ENCODE measurements at regions not wholly inside any gene's neighbourhood (a gene's known extent, or its start where the extent isn't known, plus 50 kb on each side); places are given as distances from the start of the nearest gene placed in this dataset.
"Not testable (repeated sequence)": the region's sequence is repeated elsewhere in the genome, so short reads cannot be mapped to it uniquely, and the experiment has no call there.

GRCh38 chr6:16823718-16824352 is 62.6 kb upstream of the ATXN1 start:
- no peak for DNase-seq (ENCODE audit: low read depth)

- DNase-seq (ENCODE audit: low read depth) = no peak
Measured at GRCh38 chr6:16822975-16823717, 61.9 kb upstream of the ATXN1 start.

GRCh38 chr6:16822529-16822928 is 61.3 kb upstream of the ATXN1 start:
- DNase-seq (ENCODE audit: low read depth) = no peak

DNA sequence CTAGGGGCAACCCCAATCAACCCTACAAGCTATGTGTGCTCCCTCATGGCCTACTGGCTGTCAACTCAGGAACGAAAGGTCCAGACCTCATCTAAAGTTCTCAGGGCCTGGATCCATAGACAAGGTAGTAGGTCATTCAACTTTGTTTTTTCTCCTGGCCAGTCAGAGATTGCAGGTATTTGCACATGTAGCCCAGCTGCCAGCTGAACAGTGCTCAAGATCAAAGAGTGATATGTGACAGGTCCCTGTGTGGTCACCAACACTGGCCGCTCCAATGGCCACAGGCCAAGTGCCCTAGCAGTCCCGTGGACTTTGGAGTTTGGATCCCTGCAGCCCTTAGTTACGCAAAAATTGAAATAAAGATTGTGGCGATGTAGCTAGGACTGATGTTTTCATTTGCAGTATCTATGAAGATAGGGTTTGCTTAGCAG is 60.6 kb upstream of the ATXN1 start:
- DNase-seq (ENCODE audit: low read depth) = no peak

DNA sequence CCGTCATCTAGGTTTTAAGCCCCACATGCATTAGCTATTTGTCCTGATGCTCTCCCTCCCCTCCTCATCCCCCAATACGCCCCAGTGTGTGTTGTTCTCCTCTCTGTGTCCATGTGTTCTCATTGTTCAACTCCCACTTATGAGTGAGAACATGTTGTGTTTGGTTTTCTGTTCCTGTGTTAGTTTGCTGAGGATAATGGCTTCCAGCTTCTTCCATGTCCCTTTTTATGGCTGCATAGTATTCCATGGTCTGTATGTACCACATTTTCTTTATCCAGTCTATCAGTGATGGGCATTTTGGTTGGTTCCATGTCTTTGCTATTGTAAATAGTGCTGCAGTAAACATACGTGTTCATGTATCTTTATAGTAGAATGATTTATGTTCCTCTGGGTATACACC is 59.0 kb upstream of the ATXN1 start:
- DNase-seq (ENCODE audit: low read depth) = not testable (repeated sequence)

DNA sequence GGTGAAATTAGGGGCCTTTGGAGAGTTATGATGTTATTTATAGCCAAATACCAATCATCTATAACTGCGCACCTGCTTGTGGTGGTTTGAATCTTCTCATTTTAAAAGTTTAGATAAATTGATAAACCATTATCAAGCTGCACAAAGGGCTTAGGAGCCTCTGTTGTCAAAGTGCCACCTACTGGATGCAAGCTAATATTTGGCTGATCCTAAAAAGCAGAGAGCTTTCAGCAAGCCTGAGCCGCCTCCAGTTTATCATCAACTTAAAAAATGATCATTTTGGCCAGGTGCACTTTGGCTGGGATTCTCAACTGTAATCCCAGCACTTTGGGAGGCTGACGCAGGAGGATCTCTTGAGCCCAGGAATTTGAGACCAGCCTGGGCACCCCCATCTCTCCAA is 58.5 kb upstream of the ATXN1 start:
- no peak for DNase-seq (ENCODE audit: low read depth)

DNA sequence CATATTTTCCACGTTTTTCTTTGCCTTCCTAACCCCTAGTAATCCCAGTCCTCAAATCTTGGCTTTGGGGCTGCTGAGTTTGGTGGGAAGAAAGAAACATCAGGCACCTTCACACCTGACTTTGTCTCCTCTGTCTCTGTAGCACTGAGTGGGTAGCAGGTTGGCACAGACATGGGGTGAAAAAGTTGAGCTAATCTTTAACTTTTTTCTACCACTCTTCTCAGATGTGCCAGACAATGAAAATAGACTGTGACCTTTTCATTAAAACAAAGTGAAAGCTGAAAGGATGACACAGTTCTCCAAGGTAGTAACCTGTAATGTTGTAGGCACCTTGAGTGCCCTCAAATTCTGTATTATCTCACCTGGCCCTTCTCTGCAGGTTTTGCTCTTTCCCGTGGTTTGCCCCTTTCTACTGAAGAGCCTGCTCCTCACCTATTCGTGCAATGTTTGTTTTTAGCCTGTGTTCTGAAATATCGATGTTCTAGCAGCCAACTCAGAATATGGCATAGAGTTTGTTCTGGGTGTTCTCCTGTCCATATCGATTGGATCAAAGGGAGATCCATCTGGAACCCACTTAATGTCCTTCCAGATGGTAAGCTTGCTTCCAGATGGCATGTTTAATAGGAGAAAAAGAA is 57.8 kb upstream of the ATXN1 start:
- DNase-seq (ENCODE audit: low read depth) = no peak

GRCh38 chr6:16817594-16817993 is 56.3 kb upstream of the ATXN1 start:
- DNase-seq (ENCODE audit: low read depth) = no peak

DNA sequence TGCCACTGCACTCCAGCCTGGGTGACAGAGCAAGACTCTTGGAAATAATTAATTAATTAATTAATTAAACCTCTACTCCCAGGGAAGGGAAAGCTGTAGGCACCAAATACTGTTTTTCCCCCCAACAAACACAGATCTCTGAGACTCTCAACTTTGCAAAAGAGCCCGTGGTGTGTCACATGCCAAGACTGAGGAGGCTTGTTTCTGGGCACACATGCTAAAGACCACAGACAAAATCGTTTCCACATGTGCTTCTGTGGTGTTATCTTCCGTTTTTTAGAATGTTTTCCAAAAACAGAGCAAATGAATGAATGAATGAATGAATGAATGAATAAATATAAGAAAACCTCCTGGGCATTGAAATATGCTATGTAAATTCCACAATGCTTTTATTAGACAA is 55.6 kb upstream of the ATXN1 start:
- DNase-seq (ENCODE audit: low read depth) = no peak

DNA sequence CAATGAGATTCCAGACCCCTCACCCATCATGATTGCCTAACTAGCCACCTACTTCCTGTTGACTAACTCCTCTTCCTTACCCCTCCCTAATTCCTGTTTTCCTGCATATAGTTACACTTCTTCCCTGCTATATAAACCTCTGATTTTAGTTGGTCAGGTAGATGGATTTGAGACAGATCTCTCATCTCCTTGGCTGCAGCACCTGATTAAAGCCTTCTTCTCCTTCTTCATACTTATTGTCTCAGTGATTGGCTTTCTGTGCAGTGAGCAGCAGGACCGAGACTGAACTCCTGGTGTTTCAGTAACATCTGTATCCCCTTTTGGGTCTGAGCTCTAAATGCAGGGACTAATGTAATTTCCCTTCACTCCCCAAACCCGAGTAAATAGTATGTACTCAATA is 51.7 kb upstream of the ATXN1 start:
- no peak for DNase-seq (ENCODE audit: low read depth)

DNA sequence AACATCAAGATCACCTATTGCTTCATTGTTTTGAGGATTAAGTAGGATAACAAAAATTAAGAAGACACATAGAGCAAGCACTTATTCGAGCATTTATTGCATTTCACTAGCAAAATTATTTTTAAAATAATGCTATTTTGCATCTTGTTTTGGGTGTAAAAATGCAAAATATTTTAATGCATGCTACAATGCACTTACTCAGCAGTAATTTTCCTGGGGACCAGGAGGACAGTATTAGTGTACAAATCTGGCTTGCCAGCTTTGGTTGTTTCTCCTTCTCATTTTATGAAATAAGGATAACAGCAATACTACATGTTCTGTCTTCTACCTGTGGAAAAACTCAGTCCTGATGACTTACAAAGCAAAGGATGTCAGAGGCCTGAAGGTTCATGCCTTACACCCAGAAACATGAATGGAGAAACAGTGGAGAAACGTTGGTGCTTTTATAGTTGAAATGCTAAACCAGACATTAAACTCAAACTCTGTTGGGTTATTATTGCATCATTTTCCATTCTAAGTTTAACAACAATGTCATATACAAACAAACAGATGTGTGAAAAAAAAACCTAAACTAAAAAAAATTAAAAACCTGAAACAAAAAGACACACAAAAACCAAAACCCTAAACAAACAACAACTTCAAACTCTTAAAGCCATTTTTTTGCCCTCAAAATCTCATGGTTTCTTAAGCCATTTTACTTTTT is 50.2 kb upstream of the ATXN1 start:
- DNase-seq (ENCODE audit: low read depth) = no peak
